ENCODE measurements at regions not wholly inside any gene's neighbourhood (a gene's known extent, or its start where the extent isn't known, plus 50 kb on each side); places are given as distances from the start of the nearest gene placed in this dataset.

GRCh38 chr2:163455815-163456214 lies 280.0 kb downstream of the FIGN start:
- intact Hi-C loops (cut with micrococcal nuclease) = no loop called here
- Histone ChIP-seq H3K79me2 (ENCODE audit: control insufficient read depth, insufficient read depth, low read length) (no peaks in the 10 kb centered on the region), H3K27me3 (replicated peaks in 1 of 4; ENCODE audit: control extremely low read depth in 1 of 4, control insufficient read depth in 3 of 4, insufficient read depth in 4 of 4, low read length in 3 of 4) (peaks cover 0 to 3% (median 0%) of the 10 kb centered on the region in 4 experiments), H3K4me1 (ENCODE audit: control insufficient read depth in 2 of 2, insufficient read depth in 2 of 2, low read length in 2 of 2) (no peaks in the 10 kb centered on the region), H2AFZ (ENCODE audit: insufficient read depth, low read depth, low read length, poor library complexity, severe bottlenecking) (no peak overlapping the region), H3K4me3 (ENCODE audit: control extremely low read depth in 1 of 5, extremely low read depth in 1 of 5, insufficient read depth in 1 of 5, low read depth in 2 of 5, low read length in 4 of 5) (no peak overlapping the region), H3K9ac (ENCODE audit: low read length) (no peak overlapping the region), H4K20me1 (ENCODE audit: control insufficient read depth, insufficient read depth, low read length, poor library complexity, severe bottlenecking) (no peaks in the 10 kb centered on the region), H3K9me3 (ENCODE audit: control extremely low read depth in 1 of 3, control insufficient read depth in 2 of 3, insufficient read depth in 1 of 3, low read length in 2 of 3) (no peaks in the 10 kb centered on the region), H3K27ac (ENCODE audit: low read length in 2 of 2) (no peak overlapping the region), H3K36me3 (replicated peaks in 1 of 2; ENCODE audit: control extremely low read depth in 1 of 2, control insufficient read depth in 1 of 2, extremely low read depth in 1 of 2, insufficient read depth in 2 of 2, low read length in 1 of 2) (no peaks in the 10 kb centered on the region), H3K4me2 (replicated peaks; ENCODE audit: low read depth, low read length, poor library complexity, severe bottlenecking) (no peak overlapping the region)
- CTCF ChIA-PET = no interaction called here
- no peak overlapping the region for H3K27ac Mint-ChIP-seq
- TF ChIP-seq CTCF (IDR thresholded peaks at IDR 0.05) = no peak
- no peak for TF ChIP-seq EZH2 (IDR thresholded peaks at IDR 0.05; ENCODE audit: borderline replicate concordance, insufficient read depth, low read depth, low read length, poor library complexity, severe bottlenecking)
- POLR2A ChIA-PET = no interaction called here
- no peak for ATAC-seq (ENCODE audit: low read depth)
- no peaks in the 10 kb centered on the region for H3K27me3 Mint-ChIP-seq
- no peaks in the 10 kb centered on the region for H3K4me1 Mint-ChIP-seq
- H3K9me3 Mint-ChIP-seq (ENCODE audit: insufficient read depth) = no peaks in the 10 kb centered on the region
- no peak for DNase-seq
- no peak overlapping the region for H3K4me3 Mint-ChIP-seq

GRCh38 chr2:163453920-163454319 lies 281.9 kb downstream of the FIGN start:
- H3K27ac Mint-ChIP-seq = no peak overlapping the region
- WGBS (ENCODE audit: insufficient coverage) = no CpG with 5 or more reads among the region's 2 CpGs

More at GRCh38 chr2:163453920-163454319, 281.9 kb downstream of the FIGN start:
- DNase-seq (no peak), ATAC-seq (ENCODE audit: low read depth) (no peak)
- ChIA-PET POLR2A (no interaction called here), CTCF (no interaction called here)
- Histone ChIP-seq H3K9ac (ENCODE audit: low read length) (no peak overlapping the region), H3K27me3 (replicated peaks in 1 of 4; ENCODE audit: control extremely low read depth in 1 of 4, control insufficient read depth in 3 of 4, insufficient read depth in 4 of 4, low read length in 3 of 4) (peaks cover 0 to 3% (median 0%) of the 10 kb centered on the region in 4 experiments), H3K36me3 (replicated peaks in 1 of 2; ENCODE audit: control extremely low read depth in 1 of 2, control insufficient read depth in 1 of 2, extremely low read depth in 1 of 2, insufficient read depth in 2 of 2, low read length in 1 of 2) (no peaks in the 10 kb centered on the region), H3K4me3 (ENCODE audit: control extremely low read depth in 1 of 5, extremely low read depth in 1 of 5, insufficient read depth in 1 of 5, low read depth in 2 of 5, low read length in 4 of 5) (no peak overlapping the region), H3K27ac (ENCODE audit: low read length in 2 of 2) (no peak overlapping the region), H3K4me2 (replicated peaks; ENCODE audit: low read depth, low read length, poor library complexity, severe bottlenecking) (no peak overlapping the region), H4K20me1 (ENCODE audit: control insufficient read depth, insufficient read depth, low read length, poor library complexity, severe bottlenecking) (no peaks in the 10 kb centered on the region), H3K4me1 (ENCODE audit: control insufficient read depth in 2 of 2, insufficient read depth in 2 of 2, low read length in 2 of 2) (no peaks in the 10 kb centered on the region), H3K79me2 (ENCODE audit: control insufficient read depth, insufficient read depth, low read length) (no peaks in the 10 kb centered on the region), H3K9me3 (ENCODE audit: control extremely low read depth in 1 of 3, control insufficient read depth in 2 of 3, insufficient read depth in 1 of 3, low read length in 2 of 3) (peaks cover 0 to 4% (median 0%) of the 10 kb centered on the region in 3 donors), H2AFZ (ENCODE audit: insufficient read depth, low read depth, low read length, poor library complexity, severe bottlenecking) (no peak overlapping the region)
- intact Hi-C loops (cut with micrococcal nuclease) = no loop called here
- TF ChIP-seq EZH2 (IDR thresholded peaks at IDR 0.05; ENCODE audit: borderline replicate concordance, insufficient read depth, low read depth, low read length, poor library complexity, severe bottlenecking) = no peak
- TF ChIP-seq CTCF (IDR thresholded peaks at IDR 0.05) = no peak
- no peaks in the 10 kb centered on the region for H3K27me3 Mint-ChIP-seq
- no peaks in the 10 kb centered on the region for H3K9me3 Mint-ChIP-seq (ENCODE audit: insufficient read depth)
- no peaks in the 10 kb centered on the region for H3K4me1 Mint-ChIP-seq
- no peak overlapping the region for H3K4me3 Mint-ChIP-seq
